IMR-90 (cell line): ENCODE measurements at regions not wholly inside any gene's neighbourhood (a gene's known extent, or its start where the extent isn't known, plus 50 kb on each side); places are given as distances from the start of the nearest gene placed in this dataset.

Source experiments
- ATAC-seq: fragments of 200-7000 bp; cut with Tn5 transposase; 2 replicates; pipeline ENCODE4 v1.9.1; 2020; ENCODE audit warnings: low read depth, mild to moderate bottlenecking, moderate library complexity
- BruUV-seq: library from RNA; stranded (reverse); fragments of 400-500 nt; replicated peaks from 2 replicates; lab custom pipeline; 2021; lab: Mats Ljungman, UMichigan
- CTCF ChIA-PET: fragments of 300-600 bp; formaldehyde crosslinking; extraction: SDS; loops from one replicate; lab custom pipeline; 2021; ENCODE audit warnings: antibody characterized with exemption; lab: Yijun Ruan, JAX
- POLR2A ChIA-PET: fragments of 300-600 bp; sonication (Branson Sonifier 250); formaldehyde crosslinking; loops from one replicate; lab custom pipeline; 2022; ENCODE audit warnings: antibody characterized with exemption; ENCODE audit not compliant: unreplicated experiment; lab: Charles Lee
- DNase-seq: peaks from one replicate; pipeline ENCODE4 v3.0.0; 2013
- H2AFZ ChIP-seq: replicated peaks from 2 replicates; pipeline ENCODE3; 2013; ENCODE audit warnings: low read length, mild to moderate bottlenecking; ENCODE audit not compliant: poor library complexity
- H2AK5ac ChIP-seq: 2 replicates; pipeline ENCODE4 v1.6.1; 2013; ENCODE audit warnings: low read depth, low read length, inconsistent platforms
- H2AK9ac ChIP-seq: replicated peaks from 2 replicates; pipeline ENCODE3; 2013; ENCODE audit warnings: mild to moderate bottlenecking, low read depth, low read length, moderate library complexity; ENCODE audit not compliant: poor library complexity
- H2BK120ac ChIP-seq: 2 replicates; pipeline ENCODE4 v1.6.1; 2013; ENCODE audit warnings: low read depth, low read length, inconsistent platforms
- H2BK15ac ChIP-seq: 3 replicates; pipeline ENCODE4 v1.6.1; 2013; ENCODE audit warnings: low read depth, low read length, inconsistent platforms
- H2BK20ac ChIP-seq: 2 replicates; pipeline ENCODE4 v1.6.1; 2013; ENCODE audit warnings: low read depth, mild to moderate bottlenecking, inconsistent platforms, low read length, moderate library complexity
- H2BK5ac ChIP-seq: 2 replicates; pipeline ENCODE4 v1.6.1; 2013; ENCODE audit warnings: mild to moderate bottlenecking, low read depth, low read length, inconsistent platforms; ENCODE audit not compliant: poor library complexity, severe bottlenecking
- H3K14ac ChIP-seq: replicated peaks from 2 replicates; pipeline ENCODE4 v1.6.1; 2013; ENCODE audit warnings: low read depth, low read length, inconsistent platforms
- H3K18ac ChIP-seq: 2 replicates; pipeline ENCODE4 v1.6.1; 2013; ENCODE audit warnings: low read depth, low read length, control low read depth
- H3K23ac ChIP-seq: 2 replicates; pipeline ENCODE4 v1.6.1; 2013; ENCODE audit warnings: low read depth, low read length, inconsistent platforms
- H3K27ac ChIP-seq: 2 replicates; pipeline ENCODE4 v1.5.1; 2013; ENCODE audit warnings: mild to moderate bottlenecking, control low read depth, low read length; ENCODE audit not compliant: insufficient read depth
- H3K27me3 ChIP-seq: 2 replicates; pipeline ENCODE4 v1.6.1; 2013; ENCODE audit warnings: low read length; ENCODE audit not compliant: control insufficient read depth, insufficient read depth
- H3K36me3 ChIP-seq: 2 replicates; pipeline ENCODE4 v1.6.1; 2013; ENCODE audit warnings: low read length, mixed read lengths; ENCODE audit not compliant: control insufficient read depth, insufficient read depth
- H3K4ac ChIP-seq: 2 replicates; pipeline ENCODE4 v1.6.1; 2013; ENCODE audit warnings: low read depth, low read length, inconsistent platforms
- H3K4me1 ChIP-seq: 2 replicates; pipeline ENCODE4 v1.6.1; 2013; ENCODE audit warnings: low read length, mixed read lengths; ENCODE audit not compliant: control insufficient read depth, insufficient read depth
- H3K4me2 ChIP-seq: 2 replicates; pipeline ENCODE4 v1.6.1; 2013; ENCODE audit warnings: low read depth, mild to moderate bottlenecking, control low read depth, low read length, moderate library complexity
- H3K4me3 ChIP-seq: 2 replicates; pipeline ENCODE4 v1.5.1; 2013; ENCODE audit warnings: low read depth, mild to moderate bottlenecking, control low read depth, low read length, moderate library complexity; ENCODE audit not compliant: insufficient read depth
- H3K56ac ChIP-seq: 2 replicates; pipeline ENCODE4 v1.6.1; 2013; ENCODE audit warnings: low read length, inconsistent platforms; ENCODE audit not compliant: insufficient read depth; ENCODE audit errors: extremely low read depth
- H3K79me1 ChIP-seq, 2 experiments: 2 replicates each; pipeline ENCODE4 v1.6.1; 2013; ENCODE audit warnings: low read length in 2 of 2, inconsistent platforms in 1 of 2, low read depth in 1 of 2
- H3K9ac ChIP-seq: 2 replicates; pipeline ENCODE4 v1.6.1; 2013; ENCODE audit warnings: low read depth, low read length, control low read depth
- H3K9me1 ChIP-seq: 2 replicates; pipeline ENCODE4 v1.6.1; 2013; ENCODE audit warnings: low read length, inconsistent platforms; ENCODE audit not compliant: insufficient read depth
- H3K9me3 ChIP-seq: 2 replicates; pipeline ENCODE4 v1.6.1; 2013; ENCODE audit warnings: low read length; ENCODE audit not compliant: control insufficient read depth, insufficient read depth
- H4K20me1 ChIP-seq: 2 replicates; pipeline ENCODE4 v1.6.1; 2013; ENCODE audit warnings: low read length, inconsistent platforms; ENCODE audit not compliant: insufficient read depth
- H4K5ac ChIP-seq: 2 replicates; pipeline ENCODE4 v1.6.1; 2013; ENCODE audit warnings: mild to moderate bottlenecking, low read depth, low read length, control low read depth
- H4K8ac ChIP-seq, 2 experiments: 2 replicates each; pipeline ENCODE4 v1.6.1; 2013; ENCODE audit warnings: low read depth in 2 of 2, low read length in 2 of 2, control low read depth in 1 of 2, inconsistent platforms in 1 of 2
- H4K91ac ChIP-seq: 2 replicates; pipeline ENCODE4 v1.6.1; 2013; ENCODE audit warnings: low read depth, low read length, inconsistent platforms; ENCODE audit not compliant: insufficient read depth
- FOS ChIP-seq: fragments of 150-350 bp; IDR thresholded peaks from 2 replicates; pipeline ENCODE4 v1.6.1; 2016; ENCODE audit warnings: low read depth, low read length
- NFE2L2 ChIP-seq: fragments of 150-350 bp; IDR thresholded peaks from 2 replicates; pipeline ENCODE4 v1.6.1; 2016; ENCODE audit warnings: low read depth, mild to moderate bottlenecking, low read length
- SMC3 ChIP-seq: fragments of 150-350 bp; IDR thresholded peaks from 2 replicates; pipeline ENCODE4 v1.6.1; 2016; ENCODE audit warnings: low read depth, mild to moderate bottlenecking, antibody characterized with exemption, low read length, moderate library complexity
- USF2 ChIP-seq: fragments of 150-350 bp; IDR thresholded peaks from 2 replicates; pipeline ENCODE4 v1.6.1; 2017; ENCODE audit warnings: mild to moderate bottlenecking, antibody characterized with exemption, low read length, low read depth
- WGBS, 2 experiments: methylation state at CpG; one replicate each; pipeline versions ENCODE4 v1.1.5 to v1.1.7; 2013; ENCODE audit warnings: missing lambda C conversion rate in 2 of 2; ENCODE audit not compliant: insufficient read length in 1 of 2; ENCODE audit errors: extremely low coverage in 2 of 2; 5-methylcytosine and 5-hydroxymethylcytosine counted together
- dilution Hi-C: fragments of 300-500 bp; cut with HindIII; formaldehyde crosslinking; loops from one replicate; pipeline ENCODE4 v1.14.3; 2018; ENCODE audit warnings: low sequenced_read_pairs; ENCODE audit not compliant: unreplicated experiment
- in situ Hi-C: fragments of 300-500 bp; cut with MboI; formaldehyde crosslinking; loops from 3 replicates; pipeline ENCODE4 v1.14.3; 2019; ENCODE audit warnings: low sequenced_read_pairs, inconsistent platforms, mixed read lengths
- intact Hi-C: fragments of 100-400 bp; cut with micrococcal nuclease; formaldehyde crosslinking; loops from 2 replicates; pipeline ENCODE4 v1.10.0; 2022

GRCh38 chr17:74130276-74130675 is 73.2 kb upstream of the RPL38 start:
- CTCF ChIA-PET, result no interaction called here
- intact Hi-C loops, result no loop called here

More at GRCh38 chr17:74130276-74130675, 73.2 kb upstream of the RPL38 start:
- no peak overlapping the region for H2AK9ac ChIP-seq
- WGBS, 2 experiments, result 36% methylated on average over 3 of the region's 14 CpGs; no CpG with 5 or more reads in 1 of the 2 experiments
- no peaks in the 10 kb centered on the region for H3K27me3 ChIP-seq
- no peak overlapping the region for H3K4me3 ChIP-seq
- H2BK120ac ChIP-seq, result no peak overlapping the region
- H3K9me1 ChIP-seq, result no peaks in the 10 kb centered on the region
- no peak overlapping the region for H3K4ac ChIP-seq
- no peak overlapping the region for H3K18ac ChIP-seq
- no peak for ATAC-seq
- no peak overlapping the region for H3K4me2 ChIP-seq
- no peak overlapping the region for H4K91ac ChIP-seq
- H3K9ac ChIP-seq, result no peak overlapping the region
- H2BK20ac ChIP-seq, result no peak overlapping the region
- H3K56ac ChIP-seq, result no peak overlapping the region
- no peaks in the 10 kb centered on the region for H3K4me1 ChIP-seq
- BruUV-seq, result no TSS peak
- H3K27ac ChIP-seq, result no peak overlapping the region
- TF ChIP-seq FOS (no peak), SMC3 (no peak), NFE2L2 (no peak), USF2 (no peak)
- no peaks in the 10 kb centered on the region for H4K20me1 ChIP-seq
- POLR2A ChIA-PET, result no interaction called here
- H4K8ac ChIP-seq, result no peak overlapping the region
- H2BK15ac ChIP-seq, result no peak overlapping the region
- in situ Hi-C loops (no loop called here), dilution Hi-C loops (no loop called here)
- H3K9me3 ChIP-seq, result peaks cover 38% of the 10 kb centered on the region
- H2BK5ac ChIP-seq, result no peak overlapping the region
- H3K23ac ChIP-seq, result no peak overlapping the region
- no peak overlapping the region for H2AK5ac ChIP-seq
- H3K36me3 ChIP-seq, result no peaks in the 10 kb centered on the region
- no peak for DNase-seq
- no peaks in the 10 kb centered on the region for H3K79me1 ChIP-seq
- H3K14ac ChIP-seq, result no peak overlapping the region
- no peak overlapping the region for H4K5ac ChIP-seq
- H2AFZ ChIP-seq, result no peak overlapping the region
